ENCODE measurements at regions not wholly inside any gene's neighbourhood (a gene's known extent, or its start where the extent isn't known, plus 50 kb on each side); places are given as distances from the start of the nearest gene placed in this dataset.

DNA sequence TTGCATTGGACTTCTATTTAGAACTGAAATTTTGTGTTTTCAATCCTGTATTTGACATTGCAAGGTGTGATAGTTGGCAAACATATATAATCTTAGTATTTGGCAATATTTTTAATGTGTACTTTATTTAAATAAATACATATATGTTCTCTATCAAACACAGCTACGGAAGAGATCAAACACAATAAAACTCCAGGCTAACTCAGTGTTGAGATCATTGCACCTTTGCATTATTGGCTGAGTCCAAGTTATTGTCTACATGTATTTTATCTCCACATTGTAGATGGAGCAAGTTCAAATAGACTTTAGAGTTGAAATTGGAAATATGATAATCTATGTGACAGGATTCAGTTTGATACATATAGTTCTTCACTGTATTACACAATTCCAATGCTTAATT, 176.7 kb downstream of the ST6GAL2 start:
- TF ChIP-seq, protein P1, sequence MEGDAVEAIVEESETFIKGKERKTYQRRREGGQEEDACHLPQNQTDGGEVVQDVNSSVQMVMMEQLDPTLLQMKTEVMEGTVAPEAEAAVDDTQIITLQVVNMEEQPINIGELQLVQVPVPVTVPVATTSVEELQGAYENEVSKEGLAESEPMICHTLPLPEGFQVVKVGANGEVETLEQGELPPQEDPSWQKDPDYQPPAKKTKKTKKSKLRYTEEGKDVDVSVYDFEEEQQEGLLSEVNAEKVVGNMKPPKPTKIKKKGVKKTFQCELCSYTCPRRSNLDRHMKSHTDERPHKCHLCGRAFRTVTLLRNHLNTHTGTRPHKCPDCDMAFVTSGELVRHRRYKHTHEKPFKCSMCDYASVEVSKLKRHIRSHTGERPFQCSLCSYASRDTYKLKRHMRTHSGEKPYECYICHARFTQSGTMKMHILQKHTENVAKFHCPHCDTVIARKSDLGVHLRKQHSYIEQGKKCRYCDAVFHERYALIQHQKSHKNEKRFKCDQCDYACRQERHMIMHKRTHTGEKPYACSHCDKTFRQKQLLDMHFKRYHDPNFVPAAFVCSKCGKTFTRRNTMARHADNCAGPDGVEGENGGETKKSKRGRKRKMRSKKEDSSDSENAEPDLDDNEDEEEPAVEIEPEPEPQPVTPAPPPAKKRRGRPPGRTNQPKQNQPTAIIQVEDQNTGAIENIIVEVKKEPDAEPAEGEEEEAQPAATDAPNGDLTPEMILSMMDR (conservative IDR thresholded peaks at IDR 0.05; ENCODE audit: control insufficient read depth, insufficient read depth, low read depth, low read length), result no peak
- no peak for DNase-seq (ENCODE audit: low read depth)
- no peak overlapping the region for H3K4me3 ChIP-seq (ENCODE audit: control insufficient read depth, low read depth, low read length)

DNA sequence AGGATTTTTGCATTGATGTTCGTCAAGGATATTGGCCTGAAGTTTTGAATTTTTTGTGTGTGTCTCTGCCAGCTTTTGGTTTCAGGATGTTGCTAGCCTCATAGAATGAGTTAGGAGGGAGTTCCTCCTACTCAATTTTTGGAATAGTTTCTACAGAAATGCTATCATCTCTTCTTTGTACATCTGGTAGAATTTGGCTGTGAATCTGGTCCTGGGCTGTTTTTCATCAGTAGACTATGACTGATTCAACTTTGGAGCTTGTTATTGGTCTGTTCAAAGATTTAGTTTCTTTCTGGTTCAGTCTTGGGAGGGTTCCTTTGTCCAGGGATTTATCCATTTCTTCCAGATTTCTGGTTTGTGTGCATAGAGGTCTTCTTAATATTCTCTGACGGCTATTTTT, 166.7 kb downstream of the ST6GAL2 start:
- no peak for DNase-seq (ENCODE audit: low read depth)
- H3K4me3 ChIP-seq (ENCODE audit: control insufficient read depth, low read depth, low read length), result no peak overlapping the region
- TF ChIP-seq, protein P1 (conservative IDR thresholded peaks at IDR 0.05; ENCODE audit: control insufficient read depth, insufficient read depth, low read depth, low read length), result no peak

DNA sequence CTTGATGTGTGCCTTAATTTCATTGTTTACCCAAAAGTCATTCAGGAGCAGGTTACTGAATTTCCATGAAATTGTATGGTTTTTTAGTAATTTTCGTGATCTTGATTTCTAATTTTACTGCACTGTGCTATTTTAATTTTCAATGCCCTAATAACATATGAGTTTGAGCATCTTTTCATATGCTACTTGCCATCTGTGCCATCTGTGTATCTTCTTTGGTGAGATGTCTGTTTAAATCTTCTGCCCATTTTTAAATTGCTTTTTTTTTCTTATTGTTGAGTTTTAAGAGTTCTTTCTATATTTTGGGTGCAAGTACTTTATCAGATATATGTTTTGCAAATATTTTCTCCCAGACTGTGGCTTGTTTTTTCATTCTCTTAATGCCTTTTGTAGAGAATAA, 165.9 kb downstream of the ST6GAL2 start:
- no peak overlapping the region for H3K4me3 ChIP-seq (ENCODE audit: control insufficient read depth, low read depth, low read length)
- TF ChIP-seq, protein P1 (conservative IDR thresholded peaks at IDR 0.05; ENCODE audit: control insufficient read depth, insufficient read depth, low read depth, low read length), result no peak
- DNase-seq (ENCODE audit: low read depth), result no peak

DNA sequence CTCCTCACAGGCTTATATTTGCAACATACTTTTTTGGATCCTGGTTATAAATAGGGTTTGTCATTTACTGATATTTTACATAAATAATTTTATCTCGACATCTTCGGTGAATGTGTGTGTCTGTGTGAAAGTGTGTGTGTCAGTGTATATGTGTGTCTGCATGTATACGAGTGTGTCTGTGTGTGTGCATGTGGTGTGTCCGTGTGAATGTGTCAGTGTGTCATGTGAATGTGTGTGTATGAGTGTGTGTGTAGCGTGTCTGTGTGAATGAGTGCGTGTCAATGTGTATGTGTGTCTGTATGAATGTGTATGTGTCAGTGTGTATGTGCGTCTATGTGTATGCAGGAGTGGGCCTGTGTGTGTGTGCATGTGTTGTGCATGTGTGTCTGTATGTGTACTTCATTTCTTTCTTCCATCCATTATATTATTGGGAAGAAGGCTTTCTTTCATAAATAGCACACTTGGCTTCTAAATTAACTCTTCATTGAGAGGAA, 161.6 kb downstream of the ST6GAL2 start:
- H3K4me3 ChIP-seq (ENCODE audit: control insufficient read depth, low read depth, low read length), result no peak overlapping the region
- TF ChIP-seq, protein P1 (conservative IDR thresholded peaks at IDR 0.05; ENCODE audit: control insufficient read depth, insufficient read depth, low read depth, low read length), result no peak
- no peak for DNase-seq (ENCODE audit: low read depth)

DNA sequence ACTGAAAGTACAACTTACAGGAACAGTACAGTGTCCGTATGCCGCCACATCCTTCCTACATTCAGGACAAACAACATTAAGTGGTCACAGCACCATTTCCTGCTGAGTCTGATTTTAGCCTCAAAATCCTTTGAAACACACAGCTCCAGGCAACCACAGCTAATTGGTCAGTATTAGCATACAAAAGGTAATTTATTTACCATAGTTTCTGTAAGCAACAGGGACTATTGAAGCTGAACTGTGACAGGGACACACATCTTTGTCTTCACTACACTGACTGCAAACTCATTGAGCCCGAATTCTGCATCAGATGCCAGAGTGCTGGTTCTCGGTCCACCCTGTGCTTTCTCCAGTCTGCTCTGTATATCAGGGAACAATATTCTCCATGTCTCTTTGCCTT, 151.8 kb downstream of the ST6GAL2 start:
- TF ChIP-seq, protein P1 (conservative IDR thresholded peaks at IDR 0.05; ENCODE audit: control insufficient read depth, insufficient read depth, low read depth, low read length), result no peak
- H3K4me3 ChIP-seq (ENCODE audit: control insufficient read depth, low read depth, low read length), result no peak overlapping the region
- DNase-seq (ENCODE audit: low read depth), result no peak

DNA sequence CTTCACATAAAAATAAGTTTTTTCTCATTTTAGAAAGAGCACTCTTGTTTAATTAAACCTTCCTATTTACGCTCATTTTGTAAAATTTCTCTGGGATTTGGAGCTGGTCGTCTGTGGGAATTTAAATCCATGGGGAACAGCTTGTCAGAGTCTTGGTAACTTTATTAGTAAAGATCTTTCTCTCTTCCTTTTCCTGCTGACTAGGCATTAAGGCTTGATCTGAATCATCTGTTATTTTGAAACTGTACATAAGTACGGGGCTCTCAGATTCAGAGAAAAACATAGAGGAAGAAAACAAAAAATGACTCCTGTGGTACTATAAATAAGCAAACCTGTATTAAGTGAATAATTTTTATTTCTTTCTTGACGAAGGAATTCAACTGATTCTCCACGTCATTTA, 150.2 kb downstream of the ST6GAL2 start:
- no peak overlapping the region for H3K4me3 ChIP-seq (ENCODE audit: control insufficient read depth, low read depth, low read length)
- DNase-seq (ENCODE audit: low read depth), result no peak
- TF ChIP-seq, protein P1 (conservative IDR thresholded peaks at IDR 0.05; ENCODE audit: control insufficient read depth, insufficient read depth, low read depth, low read length), result no peak

DNA sequence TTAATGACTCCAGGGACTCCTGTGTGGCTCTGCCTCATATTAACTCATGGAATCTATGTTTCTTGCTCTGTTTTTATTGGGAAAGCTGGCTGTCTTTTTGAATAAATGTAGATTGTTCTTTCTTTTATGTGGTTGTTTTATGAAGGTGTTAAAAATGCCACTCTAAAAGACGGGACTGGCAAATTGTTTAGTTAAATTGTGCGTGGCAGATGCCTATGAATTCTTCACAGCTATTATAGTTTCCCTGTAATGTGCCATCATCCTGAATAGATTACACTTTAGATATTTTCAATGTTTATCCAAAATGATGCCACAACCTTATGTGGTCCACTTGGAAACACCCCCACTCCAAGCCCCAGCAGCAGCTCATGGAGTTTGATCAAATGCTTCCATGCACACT, 149.7 kb downstream of the ST6GAL2 start:
- H3K4me3 ChIP-seq (ENCODE audit: control insufficient read depth, low read depth, low read length), result no peak overlapping the region
- TF ChIP-seq, protein P1 (conservative IDR thresholded peaks at IDR 0.05; ENCODE audit: control insufficient read depth, insufficient read depth, low read depth, low read length), result no peak
- DNase-seq (ENCODE audit: low read depth), result no peak

Data from fibroblast of mammary gland (primary cell).